SK-N-SH (cell line): ENCODE measurements at regions not wholly inside any gene's neighbourhood (a gene's known extent, or its start where the extent isn't known, plus 50 kb on each side); places are given as distances from the start of the nearest gene placed in this dataset.

ENCODE experiments used
- CHD2 ChIP-seq: fragments of 150-350 bp; IDR thresholded peaks from 2 replicates; pipeline ENCODE4 v1.6.1; 2018; ENCODE audit warnings: low read length; ENCODE audit not compliant: partially characterized antibody
- CTCF ChIP-seq: fragments of 200-600 bp; sonication (generic); IDR thresholded peaks from 2 replicates; pipeline ENCODE4 v1.6.1; 2017; ENCODE audit warnings: antibody characterized with exemption, mild to moderate bottlenecking, moderate library complexity
- EP300 ChIP-seq, 2 experiments: IDR thresholded peaks; 2 replicates each; pipeline versions ENCODE4 v1.4.0 to v1.6.1; 2012; ENCODE audit warnings: borderline replicate concordance in 1 of 2, low read depth in 1 of 2, low read length in 1 of 2
- FOSL2 ChIP-seq: IDR thresholded peaks from 2 replicates; pipeline ENCODE4 v1.4.0; 2012; ENCODE audit warnings: low read depth, mild to moderate bottlenecking, moderate library complexity, borderline replicate concordance
- FOXM1 ChIP-seq: IDR thresholded peaks from 2 replicates; pipeline ENCODE4 v1.4.0; 2012; ENCODE audit warnings: low read depth, mild to moderate bottlenecking
- MXI1 ChIP-seq: IDR thresholded peaks from 2 replicates; pipeline ENCODE4 v1.6.1; 2012; ENCODE audit warnings: mild to moderate bottlenecking, low read depth, low read length, improper control_type of control experiment
- NFIC ChIP-seq: IDR thresholded peaks from 2 replicates; pipeline ENCODE4 v1.4.0; 2012; ENCODE audit warnings: borderline replicate concordance
- POLR2AphosphoS5 ChIP-seq: IDR thresholded peaks from 2 replicates; pipeline ENCODE4 v1.6.1; 2012; ENCODE audit warnings: low read depth, low read length
- SIN3A ChIP-seq: IDR thresholded peaks from 2 replicates; pipeline ENCODE4 v1.6.1; 2012; ENCODE audit warnings: low read depth, mild to moderate bottlenecking, low read length, moderate library complexity, borderline replicate concordance
- TCF12 ChIP-seq: IDR thresholded peaks from 2 replicates; pipeline ENCODE4 v1.4.0; 2012

DNA sequence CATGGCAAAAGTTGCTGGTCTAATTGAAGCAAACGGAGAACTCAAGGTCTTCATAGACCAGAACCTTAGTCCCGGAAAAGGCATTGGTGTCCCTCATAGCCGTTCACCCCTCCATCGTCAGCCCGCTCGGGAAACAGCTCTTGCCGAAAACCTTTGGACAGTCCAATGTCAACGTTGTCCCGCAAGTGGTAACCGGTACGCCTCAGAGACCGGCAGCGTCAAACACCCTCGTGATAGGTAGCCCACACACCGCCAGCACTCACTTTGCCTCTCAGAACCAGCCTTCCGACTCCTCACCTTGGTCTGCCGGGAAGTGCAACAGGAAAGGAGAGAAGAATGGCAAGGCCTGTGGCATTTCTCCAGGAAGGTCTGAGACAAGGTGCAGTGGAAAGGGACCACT, 351.3 kb upstream of the CAMK1G start:
- TF ChIP-seq EP300 (IDR thresholded peaks at IDR 0.05; ENCODE audit: borderline replicate concordance in 1 of 2, low read depth in 1 of 2, low read length in 1 of 2) (no peak), CTCF (no peak), POLR2AphosphoS5 (no peak), FOXM1 (no peak), NFIC (no peak), TCF12 (no peak), SIN3A (no peak), FOSL2 (no peak), CHD2 (no peak), MXI1 (no peak)
